T-helper 1 cell (primary cell): ENCODE measurements at regions not wholly inside any gene's neighbourhood (a gene's known extent, or its start where the extent isn't known, plus 50 kb on each side); places are given as distances from the start of the nearest gene placed in this dataset.

Source experiments
- DNase-seq, 5 donors: peaks; one replicate each; pipeline ENCODE4 v3.0.0-alpha.2; 2012 to 2020

DNA sequence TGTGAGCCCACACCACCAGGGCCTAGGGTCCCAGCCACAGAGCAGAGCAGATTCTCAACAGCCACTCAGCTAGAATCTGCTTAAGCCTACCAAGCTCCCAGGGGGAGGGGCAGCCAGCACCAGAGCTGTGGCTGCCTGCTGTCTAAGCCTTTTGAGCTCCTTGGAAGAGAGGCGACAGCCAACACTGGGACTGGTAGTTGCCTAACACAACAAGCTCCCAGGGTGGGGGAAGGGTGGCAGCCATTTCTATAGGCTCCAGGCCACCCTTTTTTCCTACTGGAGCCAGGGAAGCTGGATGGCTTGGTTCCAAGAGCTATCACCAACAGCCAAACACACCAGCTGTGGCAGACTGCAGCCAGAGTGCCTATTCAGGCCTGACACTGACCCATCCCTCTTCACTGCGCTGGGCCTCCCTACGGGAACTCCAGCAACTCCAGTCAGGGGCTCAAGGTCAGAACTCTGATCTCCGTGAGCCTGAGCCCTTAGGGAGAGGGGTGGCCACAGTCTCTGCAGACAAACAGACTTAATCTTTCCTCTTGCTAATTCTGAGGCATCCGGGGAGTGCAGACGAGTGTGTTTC lies 1824.3 kb upstream of the CELF4 start:
- no peak for DNase-seq

DNA sequence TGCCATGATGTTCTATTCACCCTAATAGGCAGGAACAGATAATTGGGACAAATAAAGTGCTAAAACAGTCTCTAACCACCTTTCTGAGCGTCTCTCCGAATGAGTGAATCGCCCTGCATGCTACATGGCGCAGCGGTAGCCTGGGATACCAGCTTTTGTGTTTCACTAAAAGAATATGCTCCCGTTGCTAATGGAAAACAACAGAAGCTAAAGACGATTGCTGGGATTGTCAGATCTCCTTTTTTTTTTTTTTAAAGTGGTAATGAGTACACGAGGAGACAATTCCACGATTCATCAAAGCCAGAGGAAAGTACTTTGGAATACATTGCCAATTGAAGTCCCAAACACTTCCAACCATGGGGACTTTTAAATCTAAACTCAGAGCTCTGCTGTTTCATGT lies 1815.3 kb upstream of the CELF4 start:
- no peak for DNase-seq

DNA sequence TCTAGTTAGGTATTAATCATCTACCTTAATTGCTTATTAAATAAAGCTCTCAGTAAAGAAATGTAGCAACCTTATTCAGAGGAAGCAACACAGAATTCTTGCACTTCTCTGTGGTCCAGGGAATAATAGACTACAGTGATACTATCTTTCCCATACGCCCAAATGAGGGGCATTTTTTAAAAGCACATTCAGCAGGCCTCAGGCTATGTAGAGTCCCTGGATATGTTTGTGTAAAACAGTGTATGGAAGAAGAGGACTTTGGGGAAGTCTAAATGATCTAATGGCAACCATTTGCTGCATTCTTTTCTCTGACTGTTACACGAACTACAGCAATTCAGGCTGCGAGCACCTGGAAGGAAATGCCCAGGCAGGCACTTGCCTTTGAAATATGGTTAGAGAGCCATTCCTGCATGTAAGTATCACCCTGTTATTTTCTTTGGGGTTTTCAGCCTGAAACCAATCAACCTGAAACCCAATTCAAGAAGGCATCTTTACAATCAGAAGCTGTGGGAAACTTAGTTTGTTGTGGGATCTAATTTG lies 1814.7 kb upstream of the CELF4 start:
- no peak for DNase-seq

DNA sequence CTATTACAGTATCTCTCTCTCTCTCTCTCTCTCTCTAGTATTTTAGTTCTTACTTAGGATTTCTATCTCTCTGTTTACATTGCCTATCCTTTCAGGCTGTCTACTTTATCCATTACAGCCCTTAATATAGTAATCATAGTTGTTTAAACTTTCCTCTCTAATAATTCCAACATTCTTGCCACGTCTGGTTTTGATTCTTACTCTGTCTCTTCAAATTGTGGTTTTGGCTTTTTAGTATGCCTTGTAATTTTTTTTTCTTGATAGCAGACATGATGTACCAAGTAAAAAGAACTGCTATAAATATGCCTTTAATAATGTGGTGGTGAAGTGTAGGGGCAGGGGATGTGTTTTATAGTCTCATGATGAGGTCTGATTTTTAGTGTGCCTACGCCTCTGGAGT lies 1809.5 kb upstream of the CELF4 start:
- DNase-seq = no peak

DNA sequence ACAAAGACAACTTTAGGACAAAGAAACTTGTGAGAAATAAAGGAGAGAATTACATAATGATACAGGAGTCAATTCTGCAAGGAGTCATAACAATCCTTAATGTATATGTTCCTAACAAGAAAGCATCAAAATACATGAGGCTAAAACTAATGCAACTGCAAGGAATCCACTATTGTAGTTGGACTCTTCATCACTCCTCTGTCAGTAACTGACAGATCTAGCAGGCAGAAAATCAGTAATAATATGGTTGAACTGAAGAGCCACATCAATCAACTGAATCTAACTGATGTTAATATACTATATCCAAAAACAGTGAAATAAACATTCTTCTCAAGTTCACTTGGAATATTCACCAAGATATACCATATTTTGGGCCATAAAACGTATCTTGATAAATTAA lies 1806.4 kb upstream of the CELF4 start:
- no peak for DNase-seq

DNA sequence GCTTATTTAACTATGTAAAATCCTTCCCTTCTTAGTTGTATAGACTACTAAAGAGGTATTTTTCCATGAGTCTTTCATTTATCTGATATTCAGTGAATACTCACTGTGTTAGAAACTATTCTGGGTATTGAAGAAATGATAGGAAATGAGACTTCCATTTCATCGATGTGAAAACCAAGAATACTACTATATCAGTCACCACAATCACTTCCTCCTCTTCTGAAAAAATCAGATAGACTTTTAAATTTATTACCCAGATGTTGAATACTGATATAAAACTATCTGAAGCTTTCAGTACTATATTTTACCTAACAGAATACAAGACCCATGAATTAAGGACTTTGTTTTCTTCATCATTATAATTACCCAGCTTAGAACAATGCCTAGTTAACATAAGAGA lies 1801.1 kb upstream of the CELF4 start:
- DNase-seq = no peak

DNA sequence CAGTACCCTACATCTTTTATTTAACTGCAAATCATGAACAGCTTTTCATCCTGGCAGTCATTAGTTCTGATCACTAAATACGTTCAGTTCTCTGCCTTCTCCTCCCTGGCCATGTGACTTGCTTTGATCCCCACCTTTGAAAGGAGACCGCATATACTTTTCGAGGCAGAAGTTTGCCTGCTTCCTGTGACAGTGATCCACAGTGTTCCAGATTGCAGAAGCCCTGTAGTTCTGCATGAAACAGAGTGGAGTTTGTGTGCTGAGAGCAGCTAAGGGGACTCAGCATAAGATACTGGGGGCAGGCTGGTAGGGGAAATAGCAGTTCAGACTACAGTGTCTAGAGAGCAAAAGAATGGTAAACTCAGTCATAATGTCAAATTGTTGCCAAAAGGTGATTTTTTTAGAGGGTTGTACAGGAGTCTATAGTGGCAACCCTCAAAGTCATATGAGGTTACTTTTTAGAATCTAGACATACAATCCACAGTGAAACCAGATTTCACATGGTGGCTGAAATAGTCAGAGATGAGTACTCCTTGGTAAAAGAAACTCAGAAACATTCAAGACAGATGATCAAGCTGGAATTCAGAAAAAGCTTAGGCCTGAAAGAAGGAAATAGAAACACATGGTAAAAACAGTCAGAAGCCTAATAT lies 1800.4 kb upstream of the CELF4 start:
- no peak for DNase-seq

DNA sequence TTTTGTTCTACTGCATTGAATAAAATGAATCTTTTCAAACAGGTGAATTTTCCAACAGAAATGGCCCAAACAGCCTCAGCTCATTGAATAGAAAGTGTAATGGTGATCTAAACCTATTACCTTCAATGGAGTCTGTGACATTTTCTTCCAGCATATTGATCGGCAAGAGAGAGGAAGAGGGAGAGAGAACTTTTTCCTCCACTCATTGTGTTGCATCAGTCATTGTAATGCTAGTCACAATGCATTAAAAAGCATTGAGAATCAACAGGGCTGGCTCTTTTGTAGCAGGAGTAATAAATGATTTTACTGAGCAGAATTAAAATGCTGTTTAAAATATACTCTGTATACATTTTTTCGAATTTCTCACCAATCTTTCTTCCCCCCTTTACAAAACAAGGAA lies 1794.5 kb upstream of the CELF4 start:
- DNase-seq = no peak

DNA sequence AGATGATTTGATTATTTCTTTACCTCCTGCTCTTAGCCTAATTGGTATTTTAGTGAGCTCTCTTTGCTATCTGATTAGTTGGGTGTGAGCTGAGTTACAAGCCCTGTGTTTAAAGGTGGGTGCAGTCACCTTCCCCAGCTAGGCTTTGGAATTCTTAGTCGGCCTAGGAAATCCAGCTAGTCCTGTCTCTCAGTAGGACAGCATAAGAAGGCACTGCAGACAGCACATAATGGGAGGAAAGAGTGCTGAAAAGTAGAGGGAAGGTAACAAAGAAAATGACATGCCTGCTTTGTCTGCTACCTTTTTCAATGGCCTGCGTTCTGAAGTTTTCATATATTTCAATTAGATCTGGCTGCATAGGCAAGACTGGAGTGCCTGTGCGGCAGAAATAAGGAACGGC lies 1794.0 kb upstream of the CELF4 start:
- DNase-seq = no peak

DNA sequence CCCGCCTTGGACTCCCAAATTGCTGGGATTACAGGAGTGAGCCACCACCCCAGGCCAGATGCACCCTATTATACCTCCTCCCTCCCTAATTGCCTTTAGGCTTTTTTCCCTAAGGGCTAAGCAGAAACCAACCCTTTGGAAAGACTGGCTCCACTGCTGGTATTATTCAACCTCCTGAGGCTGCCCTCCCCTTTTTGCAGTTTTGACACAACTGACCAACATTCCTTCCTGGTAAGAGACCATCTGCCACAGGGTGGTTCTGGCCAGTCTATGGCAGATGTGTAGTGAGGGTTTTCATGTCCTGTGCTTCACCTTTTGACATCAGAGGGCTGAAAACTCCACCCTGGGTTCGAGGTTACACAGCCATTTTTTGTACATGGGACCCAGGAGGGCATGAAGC lies 1785.3 kb upstream of the CELF4 start:
- no peak for DNase-seq

DNA sequence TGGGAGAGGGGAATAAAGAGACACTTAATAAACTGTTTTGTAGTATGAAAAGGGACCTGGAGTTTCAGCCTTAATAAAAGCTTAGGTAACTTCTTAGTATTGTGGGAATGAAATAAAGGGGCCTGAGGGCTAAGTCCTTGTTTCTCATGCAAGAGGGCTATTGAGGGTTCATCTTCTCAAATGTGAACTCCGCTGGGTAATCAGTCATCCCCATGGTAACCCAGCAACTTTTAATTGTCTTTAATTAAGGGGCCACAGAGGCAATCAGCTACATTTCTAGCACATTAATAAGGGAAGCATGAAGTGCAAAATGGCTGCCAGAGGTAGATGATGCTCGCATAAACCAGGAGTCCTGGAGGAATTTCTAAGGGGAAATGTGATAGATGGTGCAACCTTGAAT lies 1784.2 kb upstream of the CELF4 start:
- no peak for DNase-seq

DNA sequence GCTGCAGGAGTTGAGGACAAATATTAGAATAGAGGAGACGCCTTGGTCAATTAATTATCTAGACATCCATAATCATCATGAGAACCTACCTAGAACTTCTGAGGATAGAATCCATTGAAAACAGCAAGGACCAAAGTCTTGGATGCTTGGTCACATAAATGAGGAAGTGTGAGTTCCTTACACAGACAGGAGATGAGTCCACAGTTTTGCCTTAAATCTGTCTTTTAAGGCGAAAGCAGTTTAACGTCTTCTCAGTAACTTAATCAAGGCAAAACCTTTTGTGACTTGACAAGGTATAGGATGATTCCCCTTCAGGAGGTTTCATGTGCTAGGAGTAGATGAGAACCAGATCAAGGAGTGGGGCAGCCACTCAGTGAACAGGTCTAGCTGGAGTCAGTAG lies 1783.2 kb upstream of the CELF4 start:
- no peak for DNase-seq

DNA sequence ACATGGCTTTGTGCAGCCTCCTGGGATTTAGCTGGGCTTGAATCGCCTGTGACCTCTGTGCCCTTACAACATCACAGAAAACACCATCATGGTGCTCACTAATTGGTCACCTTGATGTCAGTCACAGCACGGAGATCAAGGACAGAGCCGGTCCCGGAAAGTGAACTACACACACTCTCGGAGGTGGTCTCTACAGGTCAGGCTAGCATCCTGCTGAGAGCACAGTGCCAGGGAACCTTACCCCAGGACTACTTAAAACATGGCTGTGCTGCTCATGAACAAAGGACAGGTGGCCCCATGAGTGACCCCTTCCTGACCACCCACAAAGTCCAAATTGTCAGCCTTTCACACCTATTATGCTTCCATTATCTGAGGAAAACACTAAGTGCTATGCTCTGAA lies 1782.1 kb upstream of the CELF4 start:
- DNase-seq = no peak

DNA sequence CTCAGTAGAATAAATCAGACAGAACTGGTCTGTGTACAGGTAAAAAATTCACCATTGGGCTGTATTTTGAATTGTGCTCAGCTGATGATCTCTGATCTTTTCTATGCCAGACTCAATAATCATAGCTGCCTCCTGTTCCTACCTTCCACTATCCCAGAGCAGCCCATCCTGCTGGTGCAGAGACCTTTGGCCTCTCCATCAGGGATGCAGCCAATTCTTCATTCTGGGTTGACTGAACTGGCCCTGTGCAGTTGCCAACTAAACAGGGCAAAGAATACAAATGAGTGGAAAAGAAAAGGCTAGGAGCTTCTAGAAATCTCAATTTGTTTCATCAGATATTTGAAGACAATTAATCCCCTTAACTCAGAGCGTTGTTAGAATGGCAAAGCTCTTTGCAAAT lies 1781.3 kb upstream of the CELF4 start:
- DNase-seq = no peak

DNA sequence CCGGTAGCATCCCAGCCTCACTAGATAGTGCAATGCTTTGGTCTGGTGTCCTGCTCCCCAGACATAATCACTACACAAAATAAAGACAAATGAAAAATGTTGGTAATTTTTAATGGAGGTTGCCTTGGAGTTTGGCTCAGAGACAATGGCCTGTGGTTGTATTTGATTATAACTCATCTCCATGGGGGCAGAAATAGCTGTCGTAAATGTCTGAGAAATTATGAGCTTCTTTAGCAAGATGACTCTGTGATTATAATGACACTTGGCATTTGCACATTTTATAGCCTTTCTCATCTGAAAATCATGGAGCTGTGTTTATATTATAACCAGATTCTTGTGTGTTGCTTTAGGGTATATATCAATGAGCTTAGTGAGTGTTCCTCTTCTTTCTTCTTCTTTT lies 1779.7 kb upstream of the CELF4 start:
- DNase-seq = no peak

DNA sequence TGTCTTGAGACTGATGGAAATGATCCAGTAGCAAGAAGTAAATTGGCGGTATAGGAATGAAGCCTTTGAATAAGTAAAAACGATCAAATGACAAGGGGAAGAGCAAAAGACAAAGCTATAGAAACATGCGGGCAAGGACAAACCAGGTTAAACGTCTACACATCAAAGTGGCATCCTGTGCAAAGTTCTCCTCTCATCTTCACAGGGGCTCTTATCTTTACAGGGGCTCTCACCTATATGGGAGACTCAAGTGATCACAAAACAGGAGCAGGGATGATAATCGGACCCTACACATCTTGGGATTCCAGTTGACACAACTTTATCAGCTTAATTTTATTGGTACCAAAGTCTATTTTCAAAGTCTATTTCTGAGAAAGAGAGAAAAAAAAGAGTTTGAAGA lies 1778.9 kb upstream of the CELF4 start:
- DNase-seq = no peak

DNA sequence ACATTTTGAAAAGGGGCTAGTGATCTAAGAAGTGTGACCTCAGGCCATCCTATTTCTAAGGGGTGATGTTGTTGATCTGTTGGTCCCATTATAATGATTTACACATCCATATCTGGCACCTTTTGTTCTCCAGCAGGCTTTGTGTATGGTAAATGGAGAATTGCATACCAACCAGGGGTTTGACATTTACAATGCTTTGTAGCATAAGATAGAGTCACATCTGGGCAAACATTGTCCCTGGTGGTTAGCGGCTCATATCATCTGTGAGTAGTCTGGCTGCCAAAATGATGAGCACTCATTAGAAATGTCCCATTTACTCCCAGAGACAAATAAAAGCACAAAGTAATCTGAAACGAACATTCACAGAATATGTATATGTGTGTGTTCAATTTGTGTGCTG lies 1775.5 kb upstream of the CELF4 start:
- DNase-seq = no peak

DNA sequence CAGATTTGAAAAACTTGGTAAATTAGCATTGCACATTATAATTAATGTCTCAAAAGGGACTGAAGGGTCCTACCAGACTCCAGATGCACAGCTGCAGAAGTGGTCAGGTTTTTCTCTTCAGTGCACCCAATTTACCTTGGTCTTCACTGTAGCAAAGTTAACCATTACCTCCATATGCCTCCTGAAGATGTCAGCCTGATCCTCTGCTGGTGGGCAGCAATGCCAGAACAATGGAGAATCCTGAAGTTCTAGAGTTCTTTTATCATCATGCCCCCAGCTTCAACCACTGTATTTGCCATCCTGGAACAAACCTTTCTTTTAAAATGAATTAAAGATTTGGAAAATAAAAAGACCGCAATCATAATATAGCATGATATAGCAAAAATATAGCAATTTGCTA lies 1774.8 kb upstream of the CELF4 start:
- no peak for DNase-seq

DNA sequence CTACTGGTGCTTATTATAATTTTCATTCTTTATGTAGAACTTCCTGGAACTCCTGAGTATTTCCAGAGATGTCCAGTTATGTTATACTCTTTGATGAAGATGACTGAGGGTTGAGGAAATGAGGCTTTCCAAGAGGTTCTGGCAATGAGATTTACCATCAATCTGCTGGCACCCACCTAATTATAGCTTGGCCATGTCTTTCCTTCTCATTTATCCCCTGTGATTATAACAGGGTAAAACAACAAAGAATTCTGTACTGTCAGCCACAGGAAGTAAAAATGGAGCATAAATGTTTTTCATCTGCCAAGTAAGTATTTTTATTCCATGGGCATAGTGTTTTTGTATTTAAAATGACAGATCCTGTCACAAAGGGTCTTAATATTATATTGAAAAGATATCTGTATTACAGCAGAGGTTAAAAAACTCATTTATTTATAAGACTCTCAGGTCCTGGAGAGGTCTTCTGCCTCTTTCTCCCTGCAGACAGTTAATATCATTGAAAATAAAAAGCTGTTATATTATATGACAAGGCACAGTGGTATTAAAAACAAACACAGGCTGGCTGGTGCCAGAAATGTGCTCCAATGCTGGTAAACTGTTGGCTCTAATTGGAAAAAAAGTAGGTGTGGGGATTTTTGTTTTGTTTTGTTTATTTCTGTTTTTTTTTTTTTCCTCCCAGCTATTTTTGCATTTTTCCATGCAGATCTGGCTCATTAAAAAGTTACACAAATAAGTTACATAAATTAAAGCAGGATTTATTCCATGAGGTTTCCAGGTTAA lies 1764.1 kb upstream of the CELF4 start:
- DNase-seq = no peak

DNA sequence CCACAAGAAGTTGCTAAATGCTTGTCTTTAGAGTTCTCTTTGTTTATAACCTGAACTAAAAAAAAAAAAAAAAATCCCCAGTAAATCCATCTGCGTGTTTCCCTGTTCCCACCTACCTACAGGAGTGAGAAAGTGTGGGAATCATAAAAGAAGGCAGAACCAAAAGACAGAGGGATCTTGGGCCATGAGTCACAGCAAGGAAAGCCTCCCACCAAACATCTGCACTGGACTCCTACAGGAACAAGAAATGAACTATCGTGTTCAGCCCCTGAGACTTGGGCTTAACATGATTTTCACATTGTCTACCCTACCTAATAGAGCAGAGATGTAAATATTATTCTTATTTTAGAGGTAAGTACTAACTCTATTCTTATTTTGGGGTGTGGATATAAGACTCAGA lies 1761.2 kb upstream of the CELF4 start:
- DNase-seq = no peak

DNA sequence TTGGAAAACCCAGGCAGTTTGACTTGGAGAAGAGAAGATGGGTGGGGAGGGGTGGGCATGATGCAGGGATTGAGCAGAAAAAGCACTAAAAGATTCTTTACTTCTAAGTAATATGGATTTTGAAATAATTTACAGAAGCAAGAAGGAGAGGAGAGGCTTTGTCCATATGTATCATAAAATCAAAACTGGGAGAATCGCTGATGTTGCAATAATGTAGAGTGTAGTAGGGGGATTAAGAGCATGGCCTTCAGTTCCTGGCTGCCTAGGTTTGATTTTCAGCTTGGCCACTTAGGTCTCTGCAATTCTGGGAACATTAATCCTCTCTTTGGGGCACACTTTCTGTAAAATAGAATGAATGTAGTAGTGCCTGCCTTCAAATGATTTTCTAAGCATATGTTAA lies 1760.4 kb upstream of the CELF4 start:
- DNase-seq = no peak

DNA sequence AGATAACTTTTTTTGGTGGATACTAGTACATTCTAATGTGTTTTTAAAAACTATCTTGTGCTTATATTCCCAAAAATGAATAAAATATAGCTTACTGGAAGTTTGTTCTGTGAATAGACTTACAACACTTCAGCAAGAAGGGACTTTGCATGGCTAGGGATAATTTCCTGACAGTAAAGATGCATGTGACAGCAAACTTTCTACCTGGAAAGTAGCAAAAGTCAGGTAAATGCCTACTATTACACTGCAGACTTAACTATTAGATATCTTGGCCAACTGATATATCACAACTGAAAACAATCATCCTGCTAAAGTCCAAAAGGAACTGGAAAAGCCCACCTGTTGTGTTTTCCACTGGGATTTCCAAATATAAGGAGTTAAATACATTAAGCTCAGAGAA lies 1753.5 kb upstream of the CELF4 start:
- DNase-seq = no peak

DNA sequence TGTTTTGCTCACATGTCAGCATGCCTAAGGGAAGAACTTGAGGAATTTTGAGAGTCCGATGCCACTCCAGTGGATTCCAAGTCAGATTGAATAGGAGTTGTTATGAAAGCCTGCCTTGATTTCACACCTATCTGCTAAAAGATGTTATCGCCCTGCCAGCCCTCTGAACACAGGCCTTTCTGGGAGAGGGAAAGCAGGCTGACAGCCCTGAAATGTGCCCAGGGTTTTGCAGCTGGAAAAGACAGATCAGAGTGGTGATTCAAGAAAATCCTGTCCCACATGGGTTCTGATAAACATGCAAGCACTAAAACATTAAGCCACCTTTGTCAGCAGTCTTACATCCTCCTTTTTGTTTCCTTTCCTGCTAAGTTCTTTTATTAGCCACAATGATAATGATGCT lies 1752.9 kb upstream of the CELF4 start:
- no peak for DNase-seq

DNA sequence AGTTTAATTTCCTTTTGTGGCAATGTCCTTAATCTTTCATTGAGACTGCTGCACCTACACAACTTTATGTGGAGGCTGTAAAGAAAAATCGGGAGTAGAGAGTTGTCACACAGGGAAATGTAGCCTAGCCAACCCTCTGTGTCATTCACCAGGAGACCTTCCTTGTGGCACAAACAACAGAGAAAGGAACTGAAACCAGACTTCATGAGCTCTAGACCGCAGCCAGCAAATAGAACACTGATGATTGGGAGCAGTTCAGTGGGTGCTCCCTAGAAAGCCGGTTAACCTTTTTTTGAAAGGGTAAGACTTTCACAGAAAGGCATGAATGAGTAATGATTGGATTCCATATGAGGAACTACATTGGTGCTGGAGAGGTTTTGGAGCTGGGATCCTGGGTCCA lies 1752.4 kb upstream of the CELF4 start:
- no peak for DNase-seq
